ENCODE measurements at regions not wholly inside any gene's neighbourhood (a gene's known extent, or its start where the extent isn't known, plus 50 kb on each side); places are given as distances from the start of the nearest gene placed in this dataset.

- TF ChIP-seq CTCF (IDR thresholded peaks at IDR 0.05; ENCODE audit: insufficient read depth, low read length), result no peak
- no peak for TF ChIP-seq POLR2AphosphoS5 (IDR thresholded peaks at IDR 0.05; ENCODE audit: low read depth)
- TF ChIP-seq REST (IDR thresholded peaks at IDR 0.05; ENCODE audit: insufficient replicate concordance, low read depth), result no peak
- TF ChIP-seq GABPA (IDR thresholded peaks at IDR 0.05; ENCODE audit: low read depth), result no peak
- no peak for TF ChIP-seq SPI1 (IDR thresholded peaks at IDR 0.05; ENCODE audit: borderline replicate concordance, low read depth)
Observed at GRCh38 chr14:45364565-45365156, 111.7 kb upstream of the MIS18BP1 start.

Data from HL-60 (cell line).